Tibial artery (tissue), 4 donors: ENCODE measurements at regions not wholly inside any gene's neighbourhood (a gene's known extent, or its start where the extent isn't known, plus 50 kb on each side); places are given as distances from the start of the nearest gene placed in this dataset.

Experiments
- DNase-seq, 2 donors: peaks; one replicate each; pipeline ENCODE4 v3.0.0-alpha.2; 2019
- H3K27ac ChIP-seq, 2 donors: fragments of 200-600 bp; sonication (generic) in 1 of 2; 1 replicate in 1 of 2; 2 replicates in 1 of 2; pipeline ENCODE4 v1.5.1; 2018 to 2019; ENCODE audit warnings: mild to moderate bottlenecking in 1 of 2
- H3K27me3 ChIP-seq, 2 donors: fragments of 200-600 bp; sonication (generic) in 1 of 2; one replicate each; pipeline versions ENCODE4 v1.5.1 to v1.6.0; 2016 to 2019
- H3K36me3 ChIP-seq, 3 donors: fragments of 200-600 bp; sonication (generic) in 2 of 3; one replicate each; pipeline ENCODE4 v1.5.1; 2016 to 2019; ENCODE audit warnings: mild to moderate bottlenecking in 2 of 3
- H3K4me1 ChIP-seq, 4 donors: fragments of 200-600 bp; sonication (generic) in 2 of 4; 1 replicate in 3 of 4; 2 replicates in 1 of 4; pipeline ENCODE4 v1.5.1; 2016 to 2019
- H3K4me3 ChIP-seq, 2 donors: fragments of 200-600 bp; sonication (generic) in 1 of 2; 1 replicate in 1 of 2; 2 replicates in 1 of 2; pipeline ENCODE4 v1.5.1; 2018 to 2019; ENCODE audit warnings: mild to moderate bottlenecking in 2 of 2
- H3K9me3 ChIP-seq, 3 donors: fragments of 200-600 bp; sonication (generic) in 1 of 3; one replicate each; pipeline ENCODE4 v1.5.1; 2016 to 2019
- CTCF ChIP-seq, 2 experiments: fragments of 200-600 bp in 1 of 2; fragments of 450-650 bp in 1 of 2; IDR thresholded peaks; one replicate each; pipeline ENCODE4 v1.5.1; 2017 to 2019; ENCODE audit warnings: antibody characterized with exemption in 2 of 2, mild to moderate bottlenecking in 1 of 2, moderate library complexity in 1 of 2
- intact Hi-C: fragments of 100-400 bp; cut with DNase I; formaldehyde crosslinking; loops from one replicate; pipeline ENCODE4 v1.15.0; 2023; ENCODE audit warnings: low total_unique reads

- no peaks in the 10 kb centered on the region for H3K27me3 ChIP-seq
- H3K36me3 ChIP-seq: no peaks in the 10 kb centered on the region
- H3K27ac ChIP-seq: no peak overlapping the region
- no peaks in the 10 kb centered on the region for H3K4me1 ChIP-seq
- TF ChIP-seq CTCF (IDR thresholded peaks at IDR 0.05): no peak
- no peak for DNase-seq
- intact Hi-C loops: no loop called here
- H3K4me3 ChIP-seq: no peak overlapping the region
- H3K9me3 ChIP-seq: no peaks in the 10 kb centered on the region
These were observed 896.9 kb downstream of the CCSER2 start for GRCh38 chr10:85225311-85225710.

DNA sequence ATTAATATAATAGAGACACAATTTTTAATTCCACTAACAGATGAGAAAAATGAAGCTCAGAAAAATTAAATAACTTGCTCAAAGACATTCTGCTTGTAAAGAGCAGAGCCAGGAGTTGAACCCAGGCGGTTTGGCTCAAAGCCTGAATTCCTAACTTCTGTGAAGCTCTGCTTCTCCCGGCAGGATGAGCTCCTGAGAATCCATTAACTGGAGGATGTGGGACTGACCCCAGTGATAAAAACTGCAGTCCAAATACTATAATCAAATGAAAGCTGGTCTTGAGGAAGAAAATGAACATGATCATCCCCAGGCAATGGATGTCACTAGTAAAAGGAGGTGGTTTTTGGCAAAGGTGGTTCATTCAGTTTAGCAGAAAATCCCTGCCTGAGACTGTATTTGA is 898.2 kb downstream of the CCSER2 start:
- intact Hi-C loops: no loop called here
- no peaks in the 10 kb centered on the region for H3K27me3 ChIP-seq
- H3K27ac ChIP-seq: no peak overlapping the region
- no peaks in the 10 kb centered on the region for H3K36me3 ChIP-seq
- no peaks in the 10 kb centered on the region for H3K4me1 ChIP-seq
- no peaks in the 10 kb centered on the region for H3K9me3 ChIP-seq
- TF ChIP-seq CTCF (IDR thresholded peaks at IDR 0.05): no peak
- DNase-seq: no peak
- H3K4me3 ChIP-seq: no peak overlapping the region

DNA sequence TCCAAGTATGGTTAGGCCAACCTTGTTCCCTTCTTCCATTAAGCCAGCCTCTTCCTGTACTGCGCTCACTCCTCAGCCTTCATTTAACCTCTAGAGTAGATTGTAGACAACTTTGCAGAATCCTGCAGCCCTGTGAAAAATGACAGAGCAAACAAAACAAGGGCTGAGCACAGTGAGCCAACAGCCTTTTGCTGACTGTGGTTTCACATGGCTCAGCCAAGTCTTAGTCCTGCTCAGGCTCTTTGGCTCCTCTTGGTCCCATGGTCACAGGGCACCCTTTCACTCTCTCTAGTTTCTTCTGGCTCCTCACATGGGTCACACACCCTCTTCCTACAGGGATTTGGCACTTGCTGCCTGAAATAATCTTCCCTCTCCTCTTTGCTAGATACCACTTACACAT is 900.3 kb downstream of the CCSER2 start:
- no peak for DNase-seq
- no peak overlapping the region for H3K4me3 ChIP-seq
- no peaks in the 10 kb centered on the region for H3K4me1 ChIP-seq
- H3K27me3 ChIP-seq: no peaks in the 10 kb centered on the region
- H3K36me3 ChIP-seq: no peaks in the 10 kb centered on the region
- no peak for TF ChIP-seq CTCF (IDR thresholded peaks at IDR 0.05)
- no peaks in the 10 kb centered on the region for H3K9me3 ChIP-seq
- intact Hi-C loops: no loop called here
- no peak overlapping the region for H3K27ac ChIP-seq

- intact Hi-C loops: no loop called here
These were observed 903.3 kb downstream of the CCSER2 start for GRCh38 chr10:85231534-85232270.

GRCh38 chr10:85235258-85235657 is 906.9 kb downstream of the CCSER2 start:
- Histone ChIP-seq H3K36me3 (no peaks in the 10 kb centered on the region), H3K27ac (no peak overlapping the region), H3K4me1 (no peaks in the 10 kb centered on the region), H3K27me3 (no peaks in the 10 kb centered on the region), H3K4me3 (no peak overlapping the region), H3K9me3 (no peaks in the 10 kb centered on the region)
- no peak for DNase-seq
- intact Hi-C loops: no loop called here
- TF ChIP-seq CTCF (IDR thresholded peaks at IDR 0.05): no peak

More at GRCh38 chr10:85231534-85232270, 903.3 kb downstream of the CCSER2 start:
- no peaks in the 10 kb centered on the region for H3K27me3 ChIP-seq
- H3K27ac ChIP-seq: no peak overlapping the region
- no peak for TF ChIP-seq CTCF (IDR thresholded peaks at IDR 0.05)
- H3K9me3 ChIP-seq: no peaks in the 10 kb centered on the region
- no peak for DNase-seq
- H3K4me1 ChIP-seq: no peaks in the 10 kb centered on the region
- no peak overlapping the region for H3K4me3 ChIP-seq
- H3K36me3 ChIP-seq: no peaks in the 10 kb centered on the region

DNA sequence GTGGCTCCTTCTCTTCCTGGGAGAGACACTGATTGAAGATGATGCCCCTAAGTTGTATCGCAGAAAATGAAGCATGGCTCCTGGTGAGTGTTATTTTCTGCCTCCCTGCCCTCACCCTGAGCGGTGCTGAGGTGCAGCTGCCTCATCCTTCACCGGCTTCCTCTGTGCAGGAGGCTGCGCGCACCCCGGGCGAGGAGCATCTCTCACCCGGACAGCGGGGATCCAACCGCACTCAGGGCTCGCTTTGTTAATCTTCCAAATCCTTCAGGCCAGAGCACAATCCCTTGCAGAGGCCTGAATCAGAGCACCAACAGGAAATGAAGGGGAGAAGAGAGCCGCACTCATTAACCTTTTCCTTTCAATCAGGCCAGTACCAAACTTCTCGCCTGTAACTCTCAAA is 910.3 kb downstream of the CCSER2 start:
- Histone ChIP-seq H3K4me3 (no peak overlapping the region), H3K27ac (no peak overlapping the region), H3K4me1 (no peaks in the 10 kb centered on the region), H3K9me3 (no peaks in the 10 kb centered on the region), H3K36me3 (no peaks in the 10 kb centered on the region), H3K27me3 (no peaks in the 10 kb centered on the region)
- intact Hi-C loops: no loop called here
- TF ChIP-seq CTCF (IDR thresholded peaks at IDR 0.05): no peak
- no peak for DNase-seq
